HepG2 (cell line): ENCODE measurements at regions not wholly inside any gene's neighbourhood (a gene's known extent, or its start where the extent isn't known, plus 50 kb on each side); places are given as distances from the start of the nearest gene placed in this dataset.

Source experiments
- ARID5B ChIP-seq: IDR thresholded peaks from 2 replicates; pipeline ENCODE4 v1.4.0; 2020; ENCODE audit warnings: mild to moderate bottlenecking, missing genetic modification reagents
- FOXA1 ChIP-seq, 2 experiments: fragments of 450-650 bp in 1 of 2; sonication (generic) in 1 of 2; formaldehyde crosslinking in 1 of 2; IDR thresholded peaks; 2 replicates each; pipeline versions ENCODE4 v1.4.0 to v1.6.1; 2016 to 2020; ENCODE audit warnings: missing genetic modification reagents in 1 of 2
- FOXA3 ChIP-seq: IDR thresholded peaks from 2 replicates; pipeline ENCODE4 v1.6.1; 2016; ENCODE audit warnings: missing genetic modification reagents, missing compliant biosample characterization
- GATA4 ChIP-seq: sonication (generic); IDR thresholded peaks from 2 replicates; pipeline ENCODE4 v1.6.1; 2016; ENCODE audit warnings: antibody characterized with exemption, low read depth, borderline replicate concordance
- NFIC ChIP-seq: IDR thresholded peaks from 2 replicates; pipeline ENCODE4 v1.6.1; 2012; ENCODE audit warnings: mild to moderate bottlenecking, low read length, inconsistent platforms
- SOX6 ChIP-seq, 2 experiments: fragments of 450-650 bp in 1 of 2; sonication (generic) in 1 of 2; formaldehyde crosslinking in 1 of 2; IDR thresholded peaks; 2 replicates each; pipeline versions ENCODE4 v1.4.0 to v1.6.1; 2017 to 2020; ENCODE audit warnings: antibody characterized with exemption in 1 of 2, mild to moderate bottlenecking in 1 of 2, missing genetic modification reagents in 1 of 2
- TF ChIP-seq, protein P1 (sequence below): IDR thresholded peaks from 2 replicates; pipeline ENCODE4 v1.6.1; 2016; ENCODE audit warnings: low read depth, missing genetic modification reagents, missing compliant biosample characterization
- TF ChIP-seq, protein P2 (sequence below): sonication (generic); formaldehyde crosslinking; IDR thresholded peaks from 2 replicates; pipeline ENCODE4 v1.8.1; 2023; ENCODE audit warnings: mild to moderate bottlenecking, moderate library complexity, missing genetic modification reagents
- TF ChIP-seq, protein P3 (sequence below): sonication (generic); formaldehyde crosslinking; IDR thresholded peaks from 2 replicates; pipeline ENCODE4 v1.5.0; 2020; ENCODE audit warnings: missing genetic modification reagents, mild to moderate bottlenecking, borderline replicate concordance

GRCh38 chrX:10900585-10901289 is 210.4 kb upstream of the HCCS start (continued):
- TF ChIP-seq, protein P1, sequence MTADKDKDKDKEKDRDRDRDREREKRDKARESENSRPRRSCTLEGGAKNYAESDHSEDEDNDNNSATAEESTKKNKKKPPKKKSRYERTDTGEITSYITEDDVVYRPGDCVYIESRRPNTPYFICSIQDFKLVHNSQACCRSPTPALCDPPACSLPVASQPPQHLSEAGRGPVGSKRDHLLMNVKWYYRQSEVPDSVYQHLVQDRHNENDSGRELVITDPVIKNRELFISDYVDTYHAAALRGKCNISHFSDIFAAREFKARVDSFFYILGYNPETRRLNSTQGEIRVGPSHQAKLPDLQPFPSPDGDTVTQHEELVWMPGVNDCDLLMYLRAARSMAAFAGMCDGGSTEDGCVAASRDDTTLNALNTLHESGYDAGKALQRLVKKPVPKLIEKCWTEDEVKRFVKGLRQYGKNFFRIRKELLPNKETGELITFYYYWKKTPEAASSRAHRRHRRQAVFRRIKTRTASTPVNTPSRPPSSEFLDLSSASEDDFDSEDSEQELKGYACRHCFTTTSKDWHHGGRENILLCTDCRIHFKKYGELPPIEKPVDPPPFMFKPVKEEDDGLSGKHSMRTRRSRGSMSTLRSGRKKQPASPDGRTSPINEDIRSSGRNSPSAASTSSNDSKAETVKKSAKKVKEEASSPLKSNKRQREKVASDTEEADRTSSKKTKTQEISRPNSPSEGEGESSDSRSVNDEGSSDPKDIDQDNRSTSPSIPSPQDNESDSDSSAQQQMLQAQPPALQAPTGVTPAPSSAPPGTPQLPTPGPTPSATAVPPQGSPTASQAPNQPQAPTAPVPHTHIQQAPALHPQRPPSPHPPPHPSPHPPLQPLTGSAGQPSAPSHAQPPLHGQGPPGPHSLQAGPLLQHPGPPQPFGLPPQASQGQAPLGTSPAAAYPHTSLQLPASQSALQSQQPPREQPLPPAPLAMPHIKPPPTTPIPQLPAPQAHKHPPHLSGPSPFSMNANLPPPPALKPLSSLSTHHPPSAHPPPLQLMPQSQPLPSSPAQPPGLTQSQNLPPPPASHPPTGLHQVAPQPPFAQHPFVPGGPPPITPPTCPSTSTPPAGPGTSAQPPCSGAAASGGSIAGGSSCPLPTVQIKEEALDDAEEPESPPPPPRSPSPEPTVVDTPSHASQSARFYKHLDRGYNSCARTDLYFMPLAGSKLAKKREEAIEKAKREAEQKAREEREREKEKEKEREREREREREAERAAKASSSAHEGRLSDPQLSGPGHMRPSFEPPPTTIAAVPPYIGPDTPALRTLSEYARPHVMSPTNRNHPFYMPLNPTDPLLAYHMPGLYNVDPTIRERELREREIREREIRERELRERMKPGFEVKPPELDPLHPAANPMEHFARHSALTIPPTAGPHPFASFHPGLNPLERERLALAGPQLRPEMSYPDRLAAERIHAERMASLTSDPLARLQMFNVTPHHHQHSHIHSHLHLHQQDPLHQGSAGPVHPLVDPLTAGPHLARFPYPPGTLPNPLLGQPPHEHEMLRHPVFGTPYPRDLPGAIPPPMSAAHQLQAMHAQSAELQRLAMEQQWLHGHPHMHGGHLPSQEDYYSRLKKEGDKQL (CRISPR knock-in tag): peak; percentile 91; the same call in 1 of the 2 replicates
- TF ChIP-seq NFIC (peak; percentile 64; the same call in 1 of the 2 replicates), ARID5B (CRISPR knock-in tag) (peak; percentile 29; the same call in 1 of the 2 replicates), SOX6 (IDR thresholded peaks at IDR 0.05) (no peak), SOX6 (CRISPR knock-in tag; IDR thresholded peaks at IDR 0.05) (peak; percentile 54; the same call in 1 of the 2 replicates), GATA4 (peak; percentile 76; the same call in 1 of the 2 replicates), FOXA3 (CRISPR knock-in tag) (peak; percentile 17; the same call in 1 of the 2 replicates), FOXA1 (IDR thresholded peaks at IDR 0.05) (no peak), FOXA1 (CRISPR knock-in tag; IDR thresholded peaks at IDR 0.05) (peak; percentile 58)
- TF ChIP-seq, protein P2, sequence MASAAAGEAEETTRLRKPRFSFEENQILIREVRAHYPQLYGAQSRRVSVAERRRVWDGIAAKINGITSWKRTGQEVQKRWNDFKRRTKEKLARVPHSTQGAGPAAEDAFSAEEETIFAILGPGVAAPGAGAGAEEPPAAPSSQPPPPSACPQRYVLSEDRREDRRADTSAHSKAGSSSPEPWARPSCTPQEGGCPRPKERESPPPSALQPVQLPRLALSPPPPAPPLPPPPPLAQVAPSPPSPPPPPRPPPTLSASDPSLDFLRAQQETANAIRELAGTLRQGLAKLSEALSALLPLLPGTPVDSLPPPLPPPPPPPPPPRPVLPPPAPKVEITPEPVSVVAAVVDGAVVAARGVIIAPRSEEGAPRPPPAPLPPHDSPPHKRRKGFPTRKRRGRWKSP: no peak
- TF ChIP-seq, protein P3, sequence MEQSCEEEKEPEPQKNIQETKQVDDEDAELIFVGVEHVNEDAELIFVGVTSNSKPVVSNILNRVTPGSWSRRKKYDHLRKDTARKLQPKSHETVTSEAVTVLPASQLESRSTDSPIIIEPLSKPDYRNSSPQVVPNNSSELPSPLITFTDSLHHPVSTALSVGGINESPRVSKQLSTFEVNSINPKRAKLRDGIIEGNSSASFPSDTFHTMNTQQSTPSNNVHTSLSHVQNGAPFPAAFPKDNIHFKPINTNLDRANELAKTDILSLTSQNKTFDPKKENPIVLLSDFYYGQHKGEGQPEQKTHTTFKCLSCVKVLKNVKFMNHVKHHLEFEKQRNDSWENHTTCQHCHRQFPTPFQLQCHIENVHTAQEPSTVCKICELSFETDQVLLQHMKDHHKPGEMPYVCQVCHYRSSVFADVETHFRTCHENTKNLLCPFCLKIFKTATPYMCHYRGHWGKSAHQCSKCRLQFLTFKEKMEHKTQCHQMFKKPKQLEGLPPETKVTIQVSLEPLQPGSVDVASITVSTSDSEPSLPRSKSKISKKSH (CRISPR knock-in tag): no peak
